Daoy (cell line): ENCODE measurements at regions not wholly inside any gene's neighbourhood (a gene's known extent, or its start where the extent isn't known, plus 50 kb on each side); places are given as distances from the start of the nearest gene placed in this dataset.

Source experiments
- DNase-seq: peaks from one replicate; pipeline ENCODE4 v3.0.0-alpha.2; 2015; ENCODE audit warnings: low read depth

DNA sequence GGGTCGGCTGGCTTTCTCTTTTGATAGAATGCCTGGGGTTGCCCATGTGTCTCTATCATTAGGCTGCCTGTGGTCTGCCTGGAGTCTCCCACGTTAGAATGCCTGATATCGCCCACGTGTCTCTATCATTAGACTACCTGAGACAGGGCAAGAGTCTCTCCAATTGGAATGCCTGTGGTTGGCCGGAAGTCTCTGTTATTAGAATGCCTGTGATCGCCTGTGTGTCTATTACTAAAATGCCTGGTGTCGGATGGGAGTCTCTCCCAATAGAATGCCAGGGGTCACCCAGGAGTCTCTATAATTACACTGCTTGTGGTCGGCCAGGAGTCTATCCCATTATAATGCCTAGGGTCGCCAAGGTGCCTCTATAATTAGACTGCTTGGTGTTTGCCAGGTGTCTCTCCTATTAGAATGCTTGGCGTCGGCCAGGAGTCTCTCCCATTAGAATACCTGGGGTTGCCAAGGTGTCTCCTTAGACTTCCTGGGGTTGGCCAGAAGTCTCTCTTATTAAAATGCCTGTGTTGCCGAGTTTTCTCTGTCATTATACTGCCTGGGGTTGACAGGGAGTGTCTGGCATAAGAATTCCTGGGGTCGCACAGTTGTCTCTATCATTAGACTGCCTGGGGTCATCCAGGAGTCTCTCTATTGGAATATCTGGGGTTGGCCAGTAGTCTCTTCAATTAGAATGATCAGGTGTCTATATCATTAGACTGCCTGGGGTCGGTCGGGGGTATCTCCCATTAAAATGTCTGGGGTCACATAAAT is 2272.8 kb downstream of the TP53TG3F start:
- DNase-seq, result no peak

DNA sequence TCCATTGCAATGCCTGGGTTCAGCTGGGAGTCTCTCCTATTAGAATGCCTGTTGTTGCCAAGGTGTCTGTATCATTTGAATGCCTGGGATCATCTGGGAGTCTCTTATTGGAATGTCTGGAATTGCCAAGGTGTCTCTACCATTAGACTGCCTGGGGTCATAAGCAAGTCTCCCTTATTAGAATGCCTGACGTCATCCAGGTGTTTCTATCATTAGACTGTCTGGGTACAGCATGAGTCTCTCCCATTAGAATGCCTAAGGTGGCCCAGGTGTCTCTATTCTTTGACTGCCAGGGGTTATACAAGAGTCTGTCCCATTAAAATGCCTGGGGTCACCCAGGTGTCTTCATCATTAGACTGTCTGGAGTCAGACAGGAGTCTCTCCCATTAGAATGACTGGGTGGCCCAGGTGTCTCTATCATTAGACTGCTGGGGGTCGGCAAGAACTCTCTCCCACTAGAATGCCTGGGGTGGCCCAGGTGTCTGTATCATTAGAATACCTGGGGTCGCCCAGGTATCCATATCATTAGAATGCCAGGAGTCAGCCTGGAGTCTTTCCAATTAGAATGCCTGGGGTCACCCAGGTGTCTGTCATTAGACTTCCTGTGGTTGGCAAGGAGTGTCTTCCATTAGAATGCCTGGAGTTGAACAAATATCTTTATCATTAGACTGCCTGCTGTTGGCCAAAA is 2274.0 kb downstream of the TP53TG3F start:
- no peak for DNase-seq

DNA sequence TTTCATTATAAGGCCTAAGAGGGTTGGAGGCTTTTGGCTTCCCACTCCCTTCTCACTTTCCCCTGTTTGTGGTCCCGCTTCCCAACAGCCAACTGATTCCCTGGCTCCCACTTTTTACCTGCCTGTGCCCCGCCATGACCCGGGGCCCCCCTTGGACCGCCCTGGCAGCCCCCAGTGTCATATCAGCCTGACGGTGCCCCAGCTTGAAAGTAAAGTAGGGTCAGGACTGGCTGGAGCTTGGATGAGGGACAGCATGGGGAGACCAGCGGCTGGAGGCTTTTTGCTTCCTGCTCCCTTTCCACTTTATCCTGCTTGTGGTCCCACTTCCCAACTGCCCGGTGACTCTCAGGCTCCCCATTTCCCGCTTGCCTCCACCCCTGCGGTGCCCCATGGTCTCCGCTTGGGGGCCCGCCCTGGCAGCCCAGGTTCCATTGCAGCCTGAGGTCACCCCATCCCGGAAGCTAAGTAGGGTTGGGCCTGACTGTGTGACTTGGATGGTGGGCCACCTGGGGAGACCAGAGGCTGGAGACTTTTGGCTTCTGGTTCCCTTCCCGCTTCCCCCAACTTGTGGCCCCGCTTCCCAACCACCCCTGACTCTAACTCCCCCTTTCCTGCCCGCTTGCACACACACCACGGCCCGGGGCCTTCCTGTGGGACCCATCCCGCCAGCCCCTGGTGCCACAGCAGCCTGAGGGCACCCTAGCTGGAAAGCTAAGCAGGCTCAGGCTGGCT is 2274.7 kb downstream of the TP53TG3F start:
- no peak for DNase-seq

DNA sequence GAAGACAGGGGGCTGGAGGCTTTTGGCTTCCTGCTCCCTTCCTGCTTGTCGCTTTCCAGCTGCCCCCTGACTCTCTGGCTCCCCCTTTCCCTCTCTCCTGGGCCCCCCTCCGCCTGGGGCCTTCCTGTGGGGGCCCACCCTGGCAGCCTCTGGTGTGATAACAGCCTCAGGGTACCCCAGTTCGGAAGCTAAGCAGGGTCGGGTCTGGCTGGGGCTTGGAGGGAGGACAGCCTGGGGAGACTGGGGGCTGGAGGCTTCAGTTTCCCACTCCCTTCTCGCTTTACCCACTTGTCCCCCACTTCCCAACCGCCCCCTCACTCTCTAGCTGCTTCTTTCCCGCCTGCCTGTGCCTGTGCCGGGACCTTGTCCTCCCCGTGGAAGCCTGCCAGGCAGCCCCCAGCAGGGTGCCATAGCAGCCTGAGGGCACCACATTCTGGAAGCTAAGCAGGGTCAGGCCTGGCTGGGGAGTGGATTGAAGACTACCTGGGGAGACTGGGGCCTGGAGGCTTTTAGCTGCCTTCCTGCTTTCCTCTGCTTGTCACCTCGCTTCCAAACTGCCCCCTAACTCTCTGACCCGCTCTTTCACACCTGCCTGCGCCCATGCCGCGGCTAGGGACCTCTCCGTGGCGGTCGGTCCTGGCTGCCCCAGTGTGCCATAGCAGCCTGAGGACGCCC is 2275.5 kb downstream of the TP53TG3F start:
- no peak for DNase-seq

DNA sequence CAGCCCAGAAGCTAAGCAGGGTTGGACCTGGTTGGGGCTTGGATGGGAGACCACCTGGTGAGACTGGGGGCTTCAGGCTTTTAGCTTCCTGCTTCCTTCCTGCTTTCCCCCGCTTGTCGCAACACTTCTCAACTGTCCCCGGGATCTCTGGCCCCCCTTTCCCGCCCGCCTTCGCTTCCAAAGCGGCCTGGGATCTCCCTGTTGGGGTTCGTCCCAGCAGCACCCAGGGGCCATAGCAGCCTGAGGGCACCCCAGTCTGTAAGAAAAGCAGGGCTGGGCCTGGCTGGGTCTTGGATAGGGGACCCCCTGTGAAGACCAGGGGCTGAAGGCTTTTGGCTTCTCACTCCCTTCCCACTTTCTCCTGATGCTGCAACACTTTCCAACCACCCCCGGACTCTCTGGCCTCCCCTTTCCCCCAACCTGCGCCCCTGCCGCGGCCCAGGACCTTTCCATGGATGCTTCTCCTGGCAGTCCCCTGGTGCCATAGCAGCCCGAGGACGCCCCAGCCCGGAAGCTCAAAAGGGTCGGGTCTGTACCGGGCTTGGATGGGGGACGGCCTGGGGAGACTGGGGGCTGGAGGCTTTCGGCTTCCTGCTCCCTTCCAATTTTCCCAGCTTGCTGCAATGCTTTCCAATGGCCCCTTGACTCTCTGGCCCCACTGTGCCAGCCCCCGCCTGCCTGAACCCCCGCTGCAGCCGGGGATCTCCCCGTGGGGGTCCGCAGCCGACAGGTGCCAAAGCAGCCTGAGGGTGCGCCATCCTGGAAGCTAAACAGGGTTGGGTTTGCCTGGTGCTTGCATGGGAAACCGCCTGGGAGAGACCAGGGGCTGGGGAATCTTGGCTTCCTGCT is 2276.2 kb downstream of the TP53TG3F start:
- no peak for DNase-seq

DNA sequence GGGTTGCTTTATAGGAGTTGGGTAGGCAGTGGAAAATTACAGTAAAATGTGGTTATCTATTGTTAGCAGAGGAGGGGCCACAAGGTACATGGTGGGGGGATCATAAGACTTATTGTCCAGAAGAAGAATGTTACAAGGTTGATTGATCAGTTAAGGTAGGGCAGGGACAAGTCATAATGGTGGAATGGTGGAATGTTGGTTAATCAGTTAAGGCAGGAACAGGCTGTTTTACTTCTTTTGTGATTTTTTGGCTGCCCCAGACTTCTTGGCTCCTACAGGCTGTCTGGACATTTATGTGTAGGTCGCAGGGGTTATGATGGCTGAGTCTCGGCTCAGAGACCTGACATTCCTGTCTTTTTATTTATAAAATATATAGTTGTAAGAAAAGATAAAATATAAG is 2277.1 kb downstream of the TP53TG3F start:
- no peak for DNase-seq

DNA sequence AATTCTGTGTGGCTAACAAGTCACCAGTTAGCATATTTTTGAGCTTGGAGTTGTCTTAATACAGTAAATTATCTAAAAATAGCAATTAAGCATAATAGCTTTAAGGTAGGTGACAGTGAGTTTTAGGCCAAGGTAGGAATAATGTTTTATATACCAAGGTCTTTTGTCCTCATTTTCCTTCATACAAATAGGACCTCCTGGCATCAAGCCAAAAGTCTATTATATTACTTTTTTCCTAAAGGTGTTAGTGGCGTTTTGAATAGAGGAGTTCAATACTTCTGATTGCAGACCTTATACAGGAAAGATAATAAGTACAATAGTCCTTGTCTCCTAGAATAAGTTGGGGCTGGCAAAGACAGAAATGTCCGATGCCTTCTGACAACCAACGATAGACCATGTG is 2277.7 kb downstream of the TP53TG3F start:
- DNase-seq, result no peak

DNA sequence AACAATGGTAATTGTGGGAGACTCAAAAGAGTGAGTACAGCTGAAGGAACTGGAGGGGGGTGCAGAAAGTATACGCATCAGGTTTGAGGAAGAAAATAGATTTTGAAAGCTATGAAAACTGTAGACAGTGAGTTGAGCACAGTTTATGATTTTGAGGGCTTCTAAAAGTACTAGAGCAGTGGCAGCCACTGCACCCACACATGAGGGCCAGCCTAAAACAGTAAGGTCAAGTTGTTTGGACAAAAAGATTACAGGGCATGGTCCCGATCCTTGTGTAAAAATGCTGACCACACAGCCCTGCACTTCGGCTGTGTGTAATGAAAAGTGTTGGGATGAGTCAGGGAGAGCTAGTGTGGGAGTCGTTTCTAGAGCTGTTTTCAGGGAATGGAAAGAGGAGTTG is 2282.1 kb downstream of the TP53TG3F start:
- DNase-seq, result no peak

DNA sequence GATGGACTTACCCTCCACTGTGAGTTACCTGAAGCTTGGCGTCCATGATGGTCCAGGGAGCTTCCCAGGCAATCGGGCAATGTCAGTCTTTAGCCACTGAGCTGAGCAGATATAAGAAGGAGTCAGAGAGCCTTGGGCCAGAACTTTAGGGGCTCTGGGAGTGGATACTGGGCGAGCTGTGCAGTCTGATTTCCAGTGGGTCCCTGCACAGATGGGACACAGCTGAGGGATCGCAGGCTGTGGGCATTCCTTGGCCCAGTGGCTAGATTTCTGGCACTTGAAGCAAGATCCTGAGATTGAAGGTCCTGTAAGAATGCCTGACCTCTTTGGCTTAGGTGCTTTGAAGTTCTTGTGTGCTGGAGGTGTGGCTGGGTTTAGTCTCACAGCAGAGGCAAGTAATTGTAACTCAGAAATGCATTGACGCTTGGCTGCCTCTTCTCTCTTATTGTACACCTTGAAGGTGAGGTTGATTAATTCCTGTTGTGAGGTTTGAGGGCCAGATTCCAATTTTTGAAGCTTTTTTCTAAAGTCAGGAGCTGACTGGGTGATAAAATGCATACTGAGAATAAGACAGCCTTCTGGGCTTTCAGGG is 2283.8 kb downstream of the TP53TG3F start:
- no peak for DNase-seq

DNA sequence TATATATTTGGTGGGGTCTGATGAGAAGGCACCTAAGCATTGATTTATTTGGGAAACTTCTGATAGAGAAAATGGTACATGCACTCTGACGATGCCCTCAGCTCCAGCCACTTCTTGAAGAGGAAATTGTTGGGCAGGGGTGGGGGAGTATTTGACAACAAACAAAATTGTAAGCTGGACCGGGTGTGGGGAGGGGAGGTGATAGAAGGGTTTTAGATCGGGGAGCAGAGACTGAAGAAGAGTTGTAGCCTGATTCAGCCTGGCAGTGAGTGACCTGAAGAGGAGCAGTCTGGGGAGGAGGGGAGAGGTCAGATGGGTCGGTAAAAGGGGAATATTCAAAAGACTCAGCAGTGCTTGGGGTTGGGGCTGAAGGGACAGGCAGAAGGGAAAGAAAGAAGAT is 2284.7 kb downstream of the TP53TG3F start:
- DNase-seq, result no peak

DNA sequence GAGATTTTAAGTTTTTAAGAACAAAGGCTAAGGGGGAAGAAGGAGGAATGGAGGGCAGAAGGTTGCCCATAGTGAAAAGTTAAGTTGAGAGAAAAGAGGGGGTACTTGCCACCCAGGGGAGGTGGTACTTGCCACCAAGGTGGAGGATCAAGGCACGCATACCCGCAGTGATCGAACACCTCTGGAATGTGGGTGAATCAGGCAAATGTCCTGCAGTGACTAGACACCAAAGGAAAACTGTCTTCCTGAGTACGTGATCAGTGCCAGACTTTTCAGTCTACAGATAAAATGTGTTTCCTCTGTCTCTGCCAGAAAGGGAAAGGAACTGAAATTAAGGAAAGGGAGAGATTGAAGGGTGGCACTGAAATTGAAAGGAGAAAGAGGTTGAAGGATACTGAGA is 2285.3 kb downstream of the TP53TG3F start:
- no peak for DNase-seq

DNA sequence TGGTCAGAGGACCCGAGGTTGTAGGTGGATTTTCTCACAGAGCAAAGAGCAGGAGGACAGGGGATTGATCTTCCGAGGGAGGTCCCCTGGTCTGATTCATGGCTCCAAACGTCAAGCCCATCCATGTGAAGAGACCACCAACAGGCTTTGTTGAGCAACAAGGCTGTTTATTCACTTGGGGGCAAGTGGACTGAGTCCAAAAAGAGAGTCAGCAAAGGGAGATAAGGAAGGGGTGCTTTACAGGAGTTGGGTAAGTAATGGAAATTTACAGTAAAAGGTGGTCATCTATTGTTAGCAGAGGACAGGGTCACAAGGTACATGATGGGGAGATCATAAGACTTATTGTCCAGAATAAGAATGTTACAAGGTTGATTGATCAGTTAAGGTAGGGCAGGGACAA is 2285.8 kb downstream of the TP53TG3F start:
- DNase-seq, result no peak

DNA sequence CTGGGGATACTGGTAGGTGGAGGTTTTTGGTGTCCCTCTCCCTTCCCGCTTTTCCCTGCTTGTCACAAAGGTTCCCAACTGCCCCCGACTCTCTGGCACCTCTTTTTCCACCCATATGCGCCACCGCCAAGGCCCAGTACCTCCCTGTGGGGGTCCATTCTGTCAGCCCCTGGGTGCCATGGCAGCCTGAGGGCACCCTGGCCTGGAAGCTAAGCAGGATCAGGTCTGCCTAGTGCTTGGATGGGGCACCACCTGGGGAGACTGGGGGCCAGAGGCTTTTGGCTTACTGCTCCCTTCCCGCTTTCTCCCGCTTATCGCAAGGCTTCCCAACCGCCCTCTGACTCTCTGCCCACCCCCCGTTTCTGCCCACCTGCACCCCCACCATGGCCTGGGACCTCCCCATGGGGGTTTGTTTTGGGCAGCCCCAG is 2286.4 kb downstream of the TP53TG3F start:
- no peak for DNase-seq

DNA sequence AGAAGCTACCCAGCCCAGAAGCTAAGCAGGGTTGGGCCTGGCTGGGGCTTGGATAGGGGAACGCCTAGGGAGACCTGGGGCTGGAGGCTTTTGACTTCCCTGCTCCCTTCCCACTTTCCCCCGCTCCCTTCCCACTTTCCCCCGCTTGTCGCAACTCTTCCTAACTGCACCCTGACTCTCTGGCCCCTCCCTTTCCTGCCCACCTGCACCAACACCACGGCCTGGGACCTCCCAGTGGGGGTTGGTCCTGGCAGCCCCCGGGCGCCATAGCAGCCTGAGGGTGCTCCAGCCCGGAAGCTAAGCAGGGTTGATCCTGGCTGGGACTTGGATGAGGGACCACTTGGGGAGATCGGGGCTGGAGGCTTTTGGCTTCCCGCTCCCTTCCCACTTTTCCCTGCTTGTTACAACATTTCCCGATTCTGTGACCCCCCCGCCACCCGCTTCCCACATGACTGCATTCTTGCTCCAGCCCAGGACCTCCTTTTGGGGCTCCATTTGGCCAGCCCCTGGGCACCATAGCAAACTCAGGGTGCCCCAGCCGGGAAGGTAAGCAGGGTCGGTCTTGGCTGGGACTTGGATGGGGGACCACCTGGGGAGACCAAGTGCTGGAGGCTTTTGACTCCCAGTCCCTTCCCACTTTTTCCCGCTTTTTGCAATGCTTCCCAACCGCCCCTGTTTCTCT is 2287.0 kb downstream of the TP53TG3F start:
- no peak for DNase-seq

DNA sequence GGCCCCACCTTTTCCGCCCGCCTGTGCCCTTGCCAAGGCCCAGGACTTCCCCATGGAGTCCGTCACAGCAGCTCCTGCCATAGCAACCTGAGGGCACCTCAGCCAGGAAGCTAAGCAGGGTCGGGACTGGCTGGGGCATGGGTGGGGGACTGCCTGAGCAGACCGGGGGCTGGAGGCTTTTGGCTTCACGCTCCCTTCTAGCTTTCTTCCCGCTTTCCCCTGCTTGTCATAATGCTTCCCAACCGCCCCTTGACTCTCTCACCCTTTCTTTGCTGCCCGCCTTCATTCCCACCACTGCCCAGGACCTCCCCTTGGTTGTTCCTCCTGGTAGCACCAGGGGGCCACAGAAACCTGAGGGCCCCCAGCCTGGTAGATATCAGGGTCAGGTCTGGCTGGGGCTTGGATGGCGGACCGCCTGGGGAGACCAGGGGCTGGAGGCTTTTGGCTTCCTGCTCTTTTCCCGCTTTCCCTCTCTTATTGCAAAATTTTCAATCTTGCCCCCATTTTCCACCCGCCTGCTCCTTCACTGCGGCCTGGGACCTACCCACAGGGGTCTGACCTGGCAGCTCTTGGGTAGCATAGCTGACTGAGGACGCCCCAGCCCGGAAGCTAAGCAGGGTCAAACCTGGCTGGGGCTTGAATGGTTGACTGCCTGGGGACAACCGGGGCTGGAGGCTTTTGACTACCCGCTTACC is 2287.7 kb downstream of the TP53TG3F start:
- DNase-seq, result no peak

DNA sequence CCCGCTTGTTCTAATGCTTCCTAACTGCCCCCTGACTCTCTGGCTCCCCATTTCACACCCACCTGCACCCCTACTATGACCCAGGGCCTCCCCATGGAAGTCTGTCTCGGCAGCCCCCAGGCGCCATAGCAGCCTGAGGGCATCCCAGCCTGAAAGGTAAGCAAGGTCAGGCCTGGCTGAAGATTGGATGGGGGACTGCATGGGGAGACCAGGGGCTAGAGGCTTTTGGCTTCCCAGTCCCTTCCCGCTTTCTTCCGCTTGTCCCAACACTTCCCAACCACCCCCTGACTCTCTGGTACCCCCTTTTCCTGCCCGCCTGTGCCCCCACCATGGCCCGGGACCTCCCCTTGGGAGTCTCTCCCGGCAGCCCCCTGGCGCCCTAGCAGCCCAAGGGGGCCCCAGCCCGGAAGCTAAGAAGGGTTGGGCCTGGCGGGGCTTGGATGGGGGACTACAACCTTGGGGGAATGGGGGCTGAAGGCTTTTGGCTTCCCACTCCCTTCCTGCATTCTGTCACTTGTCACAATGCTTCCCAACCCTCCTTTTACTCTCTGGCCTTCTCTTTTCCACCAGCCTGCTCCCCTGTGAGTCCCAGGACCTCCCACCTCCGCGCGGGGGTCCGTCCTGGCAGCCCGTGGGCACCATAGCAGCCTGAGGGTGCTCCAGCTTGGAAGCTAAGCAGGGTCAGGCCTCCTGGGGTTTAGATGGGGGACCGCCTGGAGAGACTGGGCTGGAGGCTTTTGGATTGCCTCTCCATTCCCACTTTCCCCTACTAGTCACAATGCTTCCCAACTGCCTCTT is 2288.4 kb downstream of the TP53TG3F start:
- DNase-seq, result no peak

DNA sequence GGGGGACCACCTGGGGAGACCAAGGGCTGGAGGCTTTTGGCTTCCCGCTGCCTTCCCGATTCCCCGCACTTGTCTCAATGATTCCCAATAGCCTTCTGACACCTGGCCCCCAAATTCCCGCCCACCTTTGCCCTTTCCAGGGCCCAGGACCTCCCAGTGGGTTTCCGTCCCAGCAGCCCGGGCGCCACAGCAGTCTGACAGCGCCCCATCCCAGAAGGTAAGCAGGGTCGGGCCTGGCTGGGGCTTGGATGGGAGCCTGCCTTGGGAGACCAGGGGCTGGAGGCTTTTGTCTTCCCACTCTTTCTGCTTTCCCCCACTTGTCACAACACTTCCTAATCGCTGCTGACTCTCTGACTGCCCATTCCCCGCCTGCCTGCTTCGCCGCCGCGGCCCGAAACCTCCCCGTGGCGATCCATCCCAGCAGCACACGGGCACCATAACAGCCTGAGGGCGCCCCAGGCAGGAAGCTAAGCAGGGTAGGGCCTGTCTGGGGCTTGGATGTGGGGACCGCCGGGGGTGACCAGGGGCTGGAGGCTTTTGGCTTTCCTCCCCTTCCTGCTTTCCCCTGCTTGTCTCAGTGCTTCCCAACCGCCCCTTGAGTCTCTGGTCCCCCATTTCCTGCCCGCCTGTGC is 2289.3 kb downstream of the TP53TG3F start:
- no peak for DNase-seq
